OCI-LY1 (cell line): ENCODE measurements at regions not wholly inside any gene's neighbourhood (a gene's known extent, or its start where the extent isn't known, plus 50 kb on each side); places are given as distances from the start of the nearest gene placed in this dataset.

Experiments
- H2AFZ ChIP-seq: fragments of 200-600 bp; sonication (generic), shearing (Covaris generic); 2 replicates; pipeline ENCODE4 v1.6.0; 2014; ENCODE audit warnings: antibody characterized with exemption, mild to moderate bottlenecking, low read length
- H3F3A ChIP-seq: fragments of 200-600 bp; sonication (generic), shearing (Covaris generic); 2 replicates; pipeline ENCODE4 v1.6.0; 2014; ENCODE audit warnings: mild to moderate bottlenecking, antibody characterized with exemption, low read length, moderate library complexity; ENCODE audit not compliant: insufficient read depth
- H3K27ac ChIP-seq: fragments of 200-600 bp; sonication (generic); 2 replicates; pipeline ENCODE4 v1.5.1; 2014; ENCODE audit warnings: low read length, mixed run types, mild to moderate bottlenecking, low read depth; ENCODE audit not compliant: poor library complexity, severe bottlenecking
- H3K27me3 ChIP-seq: fragments of 200-600 bp; sonication (generic); 2 replicates; pipeline ENCODE4 v1.6.0; 2014; ENCODE audit warnings: antibody characterized with exemption, mild to moderate bottlenecking, low read length, moderate library complexity; ENCODE audit not compliant: insufficient read depth
- H3K36me3 ChIP-seq: fragments of 200-600 bp; sonication (generic); 2 replicates; pipeline ENCODE4 v1.6.1; 2014; ENCODE audit warnings: mild to moderate bottlenecking, antibody characterized with exemption, low read length, moderate library complexity, mixed read lengths; ENCODE audit not compliant: insufficient read depth
- H3K4me1 ChIP-seq: fragments of 200-600 bp; sonication (generic); 2 replicates; pipeline ENCODE4 v1.5.1; 2014; ENCODE audit warnings: mild to moderate bottlenecking, low read length, moderate library complexity; ENCODE audit not compliant: insufficient read depth, severe bottlenecking
- H3K4me2 ChIP-seq: fragments of 200-600 bp; sonication (generic), shearing (Covaris generic); 2 replicates; pipeline ENCODE4 v1.6.1; 2014; ENCODE audit warnings: low read length
- H3K4me3 ChIP-seq: fragments of 200-600 bp; sonication (generic); 2 replicates; pipeline ENCODE4 v1.5.1; 2014; ENCODE audit warnings: low read length, low read depth, mild to moderate bottlenecking, mixed read lengths; ENCODE audit not compliant: poor library complexity, severe bottlenecking
- H3K79me2 ChIP-seq: fragments of 200-600 bp; shearing (Covaris generic); 2 replicates; pipeline ENCODE4 v1.6.1; 2016; ENCODE audit warnings: mixed run types, low read length, mixed read lengths; ENCODE audit not compliant: insufficient read depth
- H3K9ac ChIP-seq: fragments of 200-600 bp; sonication (generic), shearing (Covaris generic); 2 replicates; pipeline ENCODE4 v1.6.1; 2014; ENCODE audit warnings: mild to moderate bottlenecking, low read length, mixed read lengths
- H3K9me2 ChIP-seq: fragments of 200-600 bp; sonication (generic), shearing (Covaris generic); 2 replicates; pipeline ENCODE4 v1.6.1; 2014; ENCODE audit warnings: low read depth, mild to moderate bottlenecking, low read length, mixed read lengths
- H3K9me3 ChIP-seq: fragments of 200-600 bp; shearing (Covaris generic); 2 replicates; pipeline ENCODE4 v1.6.1; 2014; ENCODE audit warnings: low read length, mixed read lengths
- H4K20me1 ChIP-seq: fragments of 200-600 bp; sonication (generic), shearing (Covaris generic); 2 replicates; pipeline ENCODE4 v1.6.0; 2016; ENCODE audit warnings: mild to moderate bottlenecking, low read length; ENCODE audit not compliant: insufficient read depth
- EZH2 ChIP-seq: fragments of 200-600 bp; sonication (generic), shearing (Covaris generic); IDR thresholded peaks from 2 replicates; pipeline ENCODE4 v1.8.0; 2017; ENCODE audit warnings: borderline replicate concordance, mixed run types, mild to moderate bottlenecking, antibody characterized with exemption, low read length, moderate library complexity, mixed read lengths
- TF ChIP-seq, protein P1 (sequence below): fragments of 200-600 bp; sonication (generic), shearing (Covaris generic); IDR thresholded peaks from 2 replicates; pipeline ENCODE4 v1.5.1; 2017; ENCODE audit warnings: mild to moderate bottlenecking, antibody characterized with exemption, low read length, moderate library complexity, mixed read lengths

GRCh38 chr5:3364941-3365340, 230.7 kb upstream of the IRX1 start:
- Histone ChIP-seq H3K9ac (no peak overlapping the region), H3K27me3 (no peaks in the 10 kb centered on the region), H3K4me2 (no peak overlapping the region), H3K9me3 (no peaks in the 10 kb centered on the region), H3K79me2 (no peaks in the 10 kb centered on the region), H3F3A (no peaks in the 10 kb centered on the region), H3K36me3 (no peaks in the 10 kb centered on the region), H3K27ac (no peak overlapping the region), H2AFZ (no peak overlapping the region), H4K20me1 (no peaks in the 10 kb centered on the region), H3K4me1 (no peaks in the 10 kb centered on the region), H3K9me2 (no peaks in the 10 kb centered on the region), H3K4me3 (no peak overlapping the region)
- TF ChIP-seq, protein P1, sequence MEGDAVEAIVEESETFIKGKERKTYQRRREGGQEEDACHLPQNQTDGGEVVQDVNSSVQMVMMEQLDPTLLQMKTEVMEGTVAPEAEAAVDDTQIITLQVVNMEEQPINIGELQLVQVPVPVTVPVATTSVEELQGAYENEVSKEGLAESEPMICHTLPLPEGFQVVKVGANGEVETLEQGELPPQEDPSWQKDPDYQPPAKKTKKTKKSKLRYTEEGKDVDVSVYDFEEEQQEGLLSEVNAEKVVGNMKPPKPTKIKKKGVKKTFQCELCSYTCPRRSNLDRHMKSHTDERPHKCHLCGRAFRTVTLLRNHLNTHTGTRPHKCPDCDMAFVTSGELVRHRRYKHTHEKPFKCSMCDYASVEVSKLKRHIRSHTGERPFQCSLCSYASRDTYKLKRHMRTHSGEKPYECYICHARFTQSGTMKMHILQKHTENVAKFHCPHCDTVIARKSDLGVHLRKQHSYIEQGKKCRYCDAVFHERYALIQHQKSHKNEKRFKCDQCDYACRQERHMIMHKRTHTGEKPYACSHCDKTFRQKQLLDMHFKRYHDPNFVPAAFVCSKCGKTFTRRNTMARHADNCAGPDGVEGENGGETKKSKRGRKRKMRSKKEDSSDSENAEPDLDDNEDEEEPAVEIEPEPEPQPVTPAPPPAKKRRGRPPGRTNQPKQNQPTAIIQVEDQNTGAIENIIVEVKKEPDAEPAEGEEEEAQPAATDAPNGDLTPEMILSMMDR = no peak

DNA sequence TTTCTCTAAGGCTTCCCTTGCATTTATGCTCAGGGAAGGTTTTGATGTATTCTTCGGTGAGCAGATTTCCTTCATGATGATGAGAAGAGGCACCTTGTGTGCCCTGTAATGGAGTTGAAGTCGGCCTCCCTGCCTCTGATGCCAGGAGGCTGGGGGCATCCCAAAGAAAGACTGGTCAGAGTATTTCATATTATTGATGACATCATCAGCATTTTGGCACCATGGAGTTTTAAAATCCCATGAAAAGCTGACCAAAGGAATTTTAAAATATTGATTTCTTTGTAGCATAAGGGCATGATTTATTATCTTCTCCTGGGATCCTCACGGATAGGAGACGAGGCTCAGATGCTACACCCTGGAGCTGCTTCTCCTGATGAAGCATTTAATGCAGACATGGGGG, 231.2 kb upstream of the IRX1 start:
- Histone ChIP-seq H3K79me2 (no peaks in the 10 kb centered on the region), H3K4me2 (no peak overlapping the region), H3K9me3 (no peaks in the 10 kb centered on the region), H3K36me3 (no peaks in the 10 kb centered on the region), H3K27ac (no peak overlapping the region), H3K4me1 (no peaks in the 10 kb centered on the region), H2AFZ (no peak overlapping the region), H4K20me1 (no peaks in the 10 kb centered on the region), H3K9ac (no peak overlapping the region), H3F3A (no peaks in the 10 kb centered on the region), H3K27me3 (no peaks in the 10 kb centered on the region), H3K4me3 (no peak overlapping the region), H3K9me2 (no peaks in the 10 kb centered on the region)
- no peak for TF ChIP-seq EZH2

DNA sequence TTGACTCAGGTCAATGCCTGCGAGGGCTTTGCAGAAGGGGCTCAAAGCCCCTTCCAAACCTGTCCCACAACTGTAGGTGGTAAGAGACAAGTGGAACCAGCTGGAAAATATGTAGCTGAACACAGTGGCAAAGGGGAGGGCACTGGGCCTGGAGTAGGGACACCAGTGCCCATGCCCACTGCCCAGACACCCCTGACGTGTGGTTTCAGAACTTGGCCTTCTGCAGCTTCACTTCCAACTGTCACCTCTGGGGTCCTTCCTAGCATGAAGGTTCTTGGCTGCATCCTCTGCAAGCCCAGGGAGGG, 233.1 kb upstream of the IRX1 start:
- Histone ChIP-seq H3K9ac (no peak overlapping the region), H3K4me2 (no peak overlapping the region), H2AFZ (no peak overlapping the region), H3K9me3 (no peaks in the 10 kb centered on the region), H3K27ac (no peak overlapping the region), H3K9me2 (no peaks in the 10 kb centered on the region), H3K36me3 (no peaks in the 10 kb centered on the region), H3K27me3 (no peaks in the 10 kb centered on the region), H3K4me3 (no peak overlapping the region), H4K20me1 (no peaks in the 10 kb centered on the region), H3F3A (no peaks in the 10 kb centered on the region), H3K4me1 (no peaks in the 10 kb centered on the region), H3K79me2 (no peaks in the 10 kb centered on the region)
- no peak for TF ChIP-seq EZH2
- TF ChIP-seq, protein P1 = no peak

GRCh38 chr5:3361811-3362605, 233.6 kb upstream of the IRX1 start:
- no peak overlapping the region for H3K4me2 ChIP-seq
- H3K79me2 ChIP-seq = no peaks in the 10 kb centered on the region
- H3K36me3 ChIP-seq = no peaks in the 10 kb centered on the region
- H4K20me1 ChIP-seq = no peaks in the 10 kb centered on the region
- no peaks in the 10 kb centered on the region for H3F3A ChIP-seq
- H2AFZ ChIP-seq = no peak overlapping the region
- H3K9me2 ChIP-seq = no peaks in the 10 kb centered on the region
- H3K4me1 ChIP-seq = no peaks in the 10 kb centered on the region
- H3K4me3 ChIP-seq = no peak overlapping the region
- no peak overlapping the region for H3K9ac ChIP-seq
- no peaks in the 10 kb centered on the region for H3K9me3 ChIP-seq
- TF ChIP-seq, protein P1 = no peak
- TF ChIP-seq EZH2 = no peak
- no peaks in the 10 kb centered on the region for H3K27me3 ChIP-seq
- no peak overlapping the region for H3K27ac ChIP-seq
